H9 (cell line): ENCODE measurements at regions not wholly inside any gene's neighbourhood (a gene's known extent, or its start where the extent isn't known, plus 50 kb on each side); places are given as distances from the start of the nearest gene placed in this dataset.

Source experiments
- DNase-seq: peaks from one replicate; pipeline ENCODE4 v3.0.0-alpha.2; 2017
- H2AFZ ChIP-seq: one replicate; pipeline ENCODE4 v1.6.1; 2013; ENCODE audit warnings: mild to moderate bottlenecking, low read length, control low read depth, moderate library complexity
- H2AK5ac ChIP-seq: 2 replicates; pipeline ENCODE4 v1.6.1; 2013; ENCODE audit warnings: low read length, control low read depth, mixed read lengths; ENCODE audit not compliant: insufficient read length
- H2BK120ac ChIP-seq: one replicate; pipeline ENCODE4 v1.6.1; 2013; ENCODE audit warnings: low read depth, mild to moderate bottlenecking, low read length, control low read depth, inconsistent platforms; ENCODE audit not compliant: poor library complexity, severe bottlenecking
- H2BK12ac ChIP-seq: 2 replicates; pipeline ENCODE4 v1.6.1; 2013; ENCODE audit warnings: low read length, control low read depth, mixed read lengths, low read depth; ENCODE audit not compliant: insufficient read length
- H2BK15ac ChIP-seq: 2 replicates; pipeline ENCODE4 v1.6.1; 2013; ENCODE audit warnings: low read depth, low read length, control low read depth
- H2BK20ac ChIP-seq: one replicate; pipeline ENCODE4 v1.6.1; 2013; ENCODE audit warnings: low read depth, mild to moderate bottlenecking, low read length, control low read depth, inconsistent platforms; ENCODE audit not compliant: poor library complexity, severe bottlenecking
- H2BK5ac ChIP-seq: 2 replicates; pipeline ENCODE4 v1.6.1; 2013; ENCODE audit warnings: low read length, control low read depth, mixed read lengths; ENCODE audit not compliant: insufficient read length
- H3K14ac ChIP-seq: 2 replicates; pipeline ENCODE4 v1.6.1; 2013; ENCODE audit warnings: low read length, control low read depth; ENCODE audit not compliant: insufficient read depth
- H3K18ac ChIP-seq: 2 replicates; pipeline ENCODE4 v1.6.1; 2013; ENCODE audit warnings: low read depth, mild to moderate bottlenecking, mixed read lengths, low read length, control low read depth; ENCODE audit not compliant: insufficient read length
- H3K23ac ChIP-seq: 2 replicates; pipeline ENCODE4 v1.6.1; 2013; ENCODE audit warnings: low read length, control low read depth, mixed read lengths, low read depth; ENCODE audit not compliant: insufficient read length
- H3K23me2 ChIP-seq: 2 replicates; pipeline ENCODE4 v1.6.1; 2013; ENCODE audit warnings: low read depth, mild to moderate bottlenecking, mixed read lengths, low read length, control low read depth; ENCODE audit not compliant: insufficient read length, poor library complexity, severe bottlenecking
- H3K27ac ChIP-seq: 2 replicates; pipeline ENCODE4 v1.5.1; 2013; ENCODE audit warnings: low read length, control low read depth, mixed read lengths, low read depth; ENCODE audit not compliant: insufficient read length
- H3K27me3 ChIP-seq: 2 replicates; pipeline ENCODE4 v1.6.1; 2013; ENCODE audit warnings: low read length, control low read depth, inconsistent platforms; ENCODE audit not compliant: insufficient read depth
- H3K4ac ChIP-seq: 2 replicates; pipeline ENCODE4 v1.6.1; 2013; ENCODE audit warnings: low read depth, mild to moderate bottlenecking, control low read depth, inconsistent platforms, low read length, moderate library complexity
- H3K4me1 ChIP-seq: 2 replicates; pipeline ENCODE4 v1.6.1; 2013; ENCODE audit warnings: low read length, control low read depth, inconsistent platforms; ENCODE audit not compliant: insufficient read depth
- H3K4me2 ChIP-seq: 2 replicates; pipeline ENCODE4 v1.6.1; 2013; ENCODE audit warnings: low read length, control low read depth, mixed read lengths; ENCODE audit not compliant: insufficient read length, insufficient read depth
- H3K56ac ChIP-seq: 2 replicates; pipeline ENCODE4 v1.6.1; 2013; ENCODE audit warnings: low read depth, mild to moderate bottlenecking, mixed read lengths, low read length, control low read depth; ENCODE audit not compliant: insufficient read length
- H3K79me1 ChIP-seq: 2 replicates; pipeline ENCODE4 v1.6.1; 2013; ENCODE audit warnings: low read depth, mild to moderate bottlenecking, moderate library complexity, low read length, control low read depth, inconsistent platforms; ENCODE audit not compliant: insufficient read depth, poor library complexity, severe bottlenecking
- H3K79me2 ChIP-seq: 2 replicates; pipeline ENCODE4 v1.6.1; 2013; ENCODE audit warnings: low read length, control low read depth, inconsistent platforms; ENCODE audit not compliant: insufficient read depth
- H3K9ac ChIP-seq: 2 replicates; pipeline ENCODE4 v1.6.1; 2013; ENCODE audit warnings: low read length, control low read depth, mixed read lengths; ENCODE audit not compliant: insufficient read length; ENCODE audit errors: extremely low read depth
- H3K9me3 ChIP-seq: one replicate; pipeline ENCODE4 v1.6.1; 2013; ENCODE audit warnings: low read depth, low read length, inconsistent platforms; ENCODE audit not compliant: control insufficient read depth
- H3T11ph ChIP-seq: one replicate; pipeline ENCODE4 v1.6.1; 2013; ENCODE audit warnings: mild to moderate bottlenecking, low read length, control low read depth, inconsistent platforms
- H4K20me1 ChIP-seq: one replicate; pipeline ENCODE4 v1.6.1; 2013; ENCODE audit not compliant: control insufficient read depth, insufficient read length, insufficient read depth
- H4K5ac ChIP-seq: 2 replicates; pipeline ENCODE4 v1.6.1; 2013; ENCODE audit warnings: low read depth, mild to moderate bottlenecking, mixed read lengths, low read length, control low read depth; ENCODE audit not compliant: insufficient read length
- H4K8ac ChIP-seq: replicated peaks from 2 replicates; pipeline ENCODE4 v1.6.1; 2013; ENCODE audit warnings: low read length, control low read depth, mixed read lengths, low read depth; ENCODE audit not compliant: insufficient read length
- H4K91ac ChIP-seq: 2 replicates; pipeline ENCODE4 v1.6.1; 2013; ENCODE audit warnings: low read depth, mild to moderate bottlenecking, moderate library complexity, mixed read lengths, low read length, control low read depth; ENCODE audit not compliant: insufficient read length
- H3K27ac Mint-ChIP-seq, 3 experiments: 2 replicates in 2 of 3; 3 replicates in 1 of 3; pipeline ENCODE4 v1.8.0; 2020 to 2021; ENCODE audit warnings: mixed read lengths in 3 of 3, mild to moderate bottlenecking in 1 of 3, moderate library complexity in 1 of 3
- H3K27me3 Mint-ChIP-seq: 2 replicates; pipeline ENCODE4 v1.8.0; 2021; ENCODE audit warnings: low read depth, mild to moderate bottlenecking, moderate library complexity, mixed read lengths
- H3K36me3 Mint-ChIP-seq, 3 experiments: 2 replicates in 2 of 3; 3 replicates in 1 of 3; pipeline ENCODE4 v1.8.0; 2020 to 2021; ENCODE audit warnings: low read depth in 3 of 3, mixed read lengths in 3 of 3; ENCODE audit not compliant: insufficient read depth in 1 of 3
- H3K4me1 Mint-ChIP-seq, 2 experiments: 2 replicates each; pipeline ENCODE4 v1.8.0; 2020; ENCODE audit warnings: mixed read lengths in 2 of 2
- H3K4me3 Mint-ChIP-seq, 2 experiments: 2 replicates in 1 of 2; 3 replicates in 1 of 2; pipeline ENCODE4 v1.8.0; 2020 to 2021; ENCODE audit warnings: mild to moderate bottlenecking in 2 of 2, mixed read lengths in 2 of 2, moderate library complexity in 1 of 2
- H3K9me3 Mint-ChIP-seq, 2 experiments: 2 replicates in 1 of 2; 3 replicates in 1 of 2; pipeline ENCODE4 v1.8.0; 2020; ENCODE audit warnings: mild to moderate bottlenecking in 2 of 2, mixed read lengths in 2 of 2, moderate library complexity in 1 of 2
- CTCF ChIP-seq: fragments of 200-600 bp; sonication (generic); conservative IDR thresholded peaks from 3 replicates; pipeline ENCODE4 v1.8.0; 2021; ENCODE audit warnings: antibody characterized with exemption, mild to moderate bottlenecking
- WGBS: extraction: QIAGEN DNeasy Blood & Tissue Kit; methylation state at CpG from one replicate; pipeline ENCODE4 v1.1.7; 2013; ENCODE audit warnings: missing lambda C conversion rate, low lambda C conversion rate, mixed read lengths; ENCODE audit not compliant: insufficient read length; ENCODE audit errors: extremely low coverage; 5-methylcytosine and 5-hydroxymethylcytosine counted together

DNA sequence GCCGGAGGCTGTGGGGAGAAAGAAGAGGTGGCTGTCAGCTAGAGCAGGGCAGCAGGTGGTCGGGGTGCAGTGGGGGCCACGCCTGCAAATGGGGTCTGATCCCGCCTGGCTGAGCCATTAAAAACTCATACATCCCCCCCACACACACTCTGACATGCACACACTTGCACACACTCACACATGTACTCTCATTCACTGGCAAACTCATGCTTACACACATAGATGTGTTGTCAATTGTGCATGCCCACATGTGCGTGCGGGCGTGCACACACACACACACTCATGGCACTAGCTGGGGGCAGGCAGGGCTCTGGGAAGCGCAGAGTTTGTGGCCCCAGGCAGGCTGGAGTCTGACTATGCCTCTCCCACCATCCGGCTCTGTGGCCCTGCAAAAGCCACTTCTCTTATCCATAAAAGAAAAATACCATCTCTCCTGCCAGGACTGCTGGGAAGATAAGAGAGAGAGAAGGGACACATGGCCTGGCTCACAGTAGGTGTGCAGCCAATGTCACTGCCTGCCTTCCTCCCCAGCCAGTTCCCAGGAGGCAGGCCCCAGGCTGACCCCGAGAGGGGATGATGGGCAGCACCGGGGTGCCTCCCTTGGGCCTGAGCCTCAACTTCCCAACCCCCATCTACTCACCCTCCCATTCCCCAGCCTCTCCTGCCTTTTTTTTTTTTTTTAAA lies 163.5 kb upstream of the LINGO1 start:
- no peak overlapping the region for H3K27ac Mint-ChIP-seq
- Histone ChIP-seq H2BK15ac (no peak overlapping the region), H3K9ac (no peak overlapping the region), H2BK12ac (no peak overlapping the region), H2AK5ac (no peak overlapping the region), H3K79me2 (no peaks in the 10 kb centered on the region), H3K79me1 (no peaks in the 10 kb centered on the region), H3K4ac (no peak overlapping the region), H4K8ac (no peak overlapping the region), H4K20me1 (no peaks in the 10 kb centered on the region), H3K14ac (no peak overlapping the region), H3K27ac (no peak overlapping the region), H4K5ac (no peak overlapping the region), H2BK5ac (no peak overlapping the region), H3T11ph (no peak overlapping the region), H2AFZ (no peak overlapping the region), H3K56ac (no peak overlapping the region), H4K91ac (no peak overlapping the region), H3K4me1 (no peaks in the 10 kb centered on the region), H3K27me3 (no peaks in the 10 kb centered on the region), H3K9me3 (no peaks in the 10 kb centered on the region), H3K23ac (no peak overlapping the region), H2BK120ac (no peak overlapping the region), H3K4me2 (no peak overlapping the region), H2BK20ac (no peak overlapping the region), H3K18ac (no peak overlapping the region), H3K23me2 (no peaks in the 10 kb centered on the region)
- H3K4me3 Mint-ChIP-seq, result no peak overlapping the region
- no CpG with 5 or more reads among the region's 11 CpGs for WGBS
- no peaks in the 10 kb centered on the region; a peak in 1 of 5 replicates for H3K9me3 Mint-ChIP-seq
- no peak for TF ChIP-seq CTCF
- no peaks in the 10 kb centered on the region for H3K36me3 Mint-ChIP-seq
- H3K27me3 Mint-ChIP-seq, result peaks cover 1% of the 10 kb centered on the region
- H3K4me1 Mint-ChIP-seq, result peaks cover 6 to 17% of the 10 kb centered on the region in 2 experiments
- DNase-seq, result no peak
